ENCODE measurements at regions not wholly inside any gene's neighbourhood (a gene's known extent, or its start where the extent isn't known, plus 50 kb on each side); places are given as distances from the start of the nearest gene placed in this dataset.

DNA sequence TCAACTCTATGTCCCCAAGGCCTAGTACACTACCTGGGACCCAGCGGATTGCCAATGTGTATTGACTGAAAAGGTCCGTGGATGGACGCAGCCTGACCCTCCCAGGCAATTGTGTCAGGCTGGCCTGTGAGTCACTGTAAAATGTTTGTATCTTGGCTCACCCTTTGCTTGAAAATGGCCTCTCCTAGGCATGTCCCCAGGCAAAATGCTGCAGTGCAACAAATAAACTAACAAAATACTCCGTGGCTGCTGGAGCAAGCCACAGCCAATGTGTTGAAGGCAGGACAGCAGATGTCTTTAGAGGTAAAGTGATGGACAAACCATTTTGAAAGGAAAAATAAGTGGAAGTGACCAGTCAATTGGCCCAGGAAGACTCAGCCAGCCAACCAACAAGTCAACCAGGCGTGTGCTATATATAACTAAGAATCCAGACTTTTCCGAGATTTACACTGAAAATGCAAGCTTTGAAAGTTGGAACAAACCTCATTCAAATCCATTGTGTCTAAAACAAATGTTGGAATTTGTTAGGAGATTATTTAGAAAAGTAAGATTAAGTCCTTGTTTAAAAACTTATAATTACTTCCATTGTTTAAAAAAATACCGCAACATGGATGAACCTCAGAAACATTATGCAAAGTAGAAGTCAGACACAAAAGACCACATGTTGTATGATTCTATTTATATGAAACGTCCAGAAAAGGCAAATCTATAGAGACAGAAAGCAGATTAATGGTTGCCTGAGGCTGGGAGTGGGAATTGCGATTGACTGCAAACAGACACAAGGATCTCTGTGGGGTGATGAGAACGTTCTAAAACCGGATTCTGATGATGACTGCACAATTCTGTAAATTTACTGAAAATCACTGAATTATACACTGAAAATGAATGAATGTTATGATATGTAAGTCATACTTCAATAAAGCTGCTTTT lies 191.2 kb downstream of the TLE3 start:
- TF ChIP-seq POLR2A (IDR thresholded peaks at IDR 0.05) = no peak
- TF ChIP-seq, protein P1, sequence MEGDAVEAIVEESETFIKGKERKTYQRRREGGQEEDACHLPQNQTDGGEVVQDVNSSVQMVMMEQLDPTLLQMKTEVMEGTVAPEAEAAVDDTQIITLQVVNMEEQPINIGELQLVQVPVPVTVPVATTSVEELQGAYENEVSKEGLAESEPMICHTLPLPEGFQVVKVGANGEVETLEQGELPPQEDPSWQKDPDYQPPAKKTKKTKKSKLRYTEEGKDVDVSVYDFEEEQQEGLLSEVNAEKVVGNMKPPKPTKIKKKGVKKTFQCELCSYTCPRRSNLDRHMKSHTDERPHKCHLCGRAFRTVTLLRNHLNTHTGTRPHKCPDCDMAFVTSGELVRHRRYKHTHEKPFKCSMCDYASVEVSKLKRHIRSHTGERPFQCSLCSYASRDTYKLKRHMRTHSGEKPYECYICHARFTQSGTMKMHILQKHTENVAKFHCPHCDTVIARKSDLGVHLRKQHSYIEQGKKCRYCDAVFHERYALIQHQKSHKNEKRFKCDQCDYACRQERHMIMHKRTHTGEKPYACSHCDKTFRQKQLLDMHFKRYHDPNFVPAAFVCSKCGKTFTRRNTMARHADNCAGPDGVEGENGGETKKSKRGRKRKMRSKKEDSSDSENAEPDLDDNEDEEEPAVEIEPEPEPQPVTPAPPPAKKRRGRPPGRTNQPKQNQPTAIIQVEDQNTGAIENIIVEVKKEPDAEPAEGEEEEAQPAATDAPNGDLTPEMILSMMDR (IDR thresholded peaks at IDR 0.05) = no peak

Data from thyroid gland (tissue), 4 donors.